Esophagus muscularis mucosa (tissue), 4 donors: ENCODE measurements at regions not wholly inside any gene's neighbourhood (a gene's known extent, or its start where the extent isn't known, plus 50 kb on each side); places are given as distances from the start of the nearest gene placed in this dataset.

Experiments
- DNase-seq: peaks from one replicate; pipeline ENCODE4 v3.0.0-alpha.2; 2017; ENCODE audit errors: extremely low spot score
- H3K27ac ChIP-seq, 4 donors: fragments of 200-600 bp; sonication (generic); replicated peaks in 1 of 4; 1 replicate in 3 of 4; 2 replicates in 1 of 4; pipeline ENCODE4 v1.5.1; 2016 to 2019; ENCODE audit warnings: mild to moderate bottlenecking in 1 of 4
- H3K27me3 ChIP-seq, 4 donors: fragments of 200-600 bp; sonication (generic); one replicate each; pipeline versions ENCODE4 v1.5.1 to v1.6.0; 2016 to 2019
- H3K36me3 ChIP-seq, 4 donors: fragments of 200-600 bp; sonication (generic); one replicate each; pipeline ENCODE4 v1.5.1; 2016 to 2019
- H3K4me1 ChIP-seq, 4 donors: fragments of 200-600 bp; sonication (generic); one replicate each; pipeline ENCODE4 v1.5.1; 2016 to 2019
- H3K4me3 ChIP-seq, 4 donors: fragments of 200-600 bp; sonication (generic); 1 replicate in 2 of 4; 2 replicates in 2 of 4; pipeline ENCODE4 v1.5.1; 2016 to 2019; ENCODE audit warnings: mild to moderate bottlenecking in 4 of 4, moderate library complexity in 1 of 4
- H3K9me3 ChIP-seq, 4 donors: fragments of 200-600 bp; sonication (generic); 1 replicate in 3 of 4; 2 replicates in 1 of 4; pipeline ENCODE4 v1.5.1; 2016 to 2019
- EP300 ChIP-seq: sonication (generic); formaldehyde crosslinking; IDR thresholded peaks from one replicate; pipeline ENCODE4 v1.6.1; 2017; ENCODE audit warnings: antibody characterized with exemption
- POLR2A ChIP-seq: fragments of 450-650 bp; IDR thresholded peaks from one replicate; pipeline ENCODE4 v1.6.1; 2017; ENCODE audit warnings: antibody characterized with exemption, moderate library complexity, mild to moderate bottlenecking, low read depth
- POLR2AphosphoS5 ChIP-seq, 2 donors: sonication (generic); formaldehyde crosslinking; IDR thresholded peaks; one replicate each; pipeline ENCODE4 v1.6.1; 2017; ENCODE audit warnings: antibody characterized with exemption in 2 of 2
- WGBS: methylation state at CpG from one replicate; pipeline ENCODE4 v1.1.5; 2018; 5-methylcytosine and 5-hydroxymethylcytosine counted together
- intact Hi-C: fragments of 100-400 bp; cut with DNase I; formaldehyde crosslinking; loops from one replicate; pipeline ENCODE4 v1.15.1; 2023
- TF ChIP-seq, protein P1 (sequence below), 3 experiments: fragments of 200-600 bp in 2 of 3; fragments of 450-650 bp in 1 of 3; sonication (generic) in 2 of 3; IDR thresholded peaks; one replicate each; pipeline ENCODE4 v1.5.1; 2017 to 2019; ENCODE audit warnings: antibody characterized with exemption in 3 of 3, mild to moderate bottlenecking in 2 of 3, moderate library complexity in 1 of 3

- 78% methylated on average over 14 of the region's 14 CpGs for WGBS
- Histone ChIP-seq H3K27me3 (peaks cover 0 to 6% (median 0%) of the 10 kb centered on the region in 4 donors), H3K4me3 (no peak overlapping the region), H3K4me1 (no peaks in the 10 kb centered on the region), H3K9me3 (no peaks in the 10 kb centered on the region), H3K27ac (no peak overlapping the region), H3K36me3 (no peaks in the 10 kb centered on the region)
- DNase-seq = peak; percentile 75
- no peak for TF ChIP-seq EP300
- no peak for TF ChIP-seq POLR2AphosphoS5 (IDR thresholded peaks at IDR 0.05)
- TF ChIP-seq, protein P1, sequence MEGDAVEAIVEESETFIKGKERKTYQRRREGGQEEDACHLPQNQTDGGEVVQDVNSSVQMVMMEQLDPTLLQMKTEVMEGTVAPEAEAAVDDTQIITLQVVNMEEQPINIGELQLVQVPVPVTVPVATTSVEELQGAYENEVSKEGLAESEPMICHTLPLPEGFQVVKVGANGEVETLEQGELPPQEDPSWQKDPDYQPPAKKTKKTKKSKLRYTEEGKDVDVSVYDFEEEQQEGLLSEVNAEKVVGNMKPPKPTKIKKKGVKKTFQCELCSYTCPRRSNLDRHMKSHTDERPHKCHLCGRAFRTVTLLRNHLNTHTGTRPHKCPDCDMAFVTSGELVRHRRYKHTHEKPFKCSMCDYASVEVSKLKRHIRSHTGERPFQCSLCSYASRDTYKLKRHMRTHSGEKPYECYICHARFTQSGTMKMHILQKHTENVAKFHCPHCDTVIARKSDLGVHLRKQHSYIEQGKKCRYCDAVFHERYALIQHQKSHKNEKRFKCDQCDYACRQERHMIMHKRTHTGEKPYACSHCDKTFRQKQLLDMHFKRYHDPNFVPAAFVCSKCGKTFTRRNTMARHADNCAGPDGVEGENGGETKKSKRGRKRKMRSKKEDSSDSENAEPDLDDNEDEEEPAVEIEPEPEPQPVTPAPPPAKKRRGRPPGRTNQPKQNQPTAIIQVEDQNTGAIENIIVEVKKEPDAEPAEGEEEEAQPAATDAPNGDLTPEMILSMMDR (IDR thresholded peaks at IDR 0.05) = no peak
- TF ChIP-seq POLR2A = no peak
- intact Hi-C loops = no loop called here
These were observed 134.9 kb downstream of the RCN1 start for GRCh38 chr11:32225571-32226285.

GRCh38 chr11:32226480-32226879 is 135.6 kb downstream of the RCN1 start:
- TF ChIP-seq POLR2A = no peak
- TF ChIP-seq, protein P1 (IDR thresholded peaks at IDR 0.05) = no peak
- TF ChIP-seq POLR2AphosphoS5 (IDR thresholded peaks at IDR 0.05) = no peak
- no peak for TF ChIP-seq EP300
- intact Hi-C loops = no loop called here
- peak; percentile 70 for DNase-seq
- H3K27me3 ChIP-seq = peaks cover 0 to 4% (median 0%) of the 10 kb centered on the region in 4 donors
- H3K4me1 ChIP-seq = no peaks in the 10 kb centered on the region
- no peak overlapping the region for H3K27ac ChIP-seq
- no peaks in the 10 kb centered on the region for H3K36me3 ChIP-seq
- H3K9me3 ChIP-seq = no peaks in the 10 kb centered on the region
- no peak overlapping the region for H3K4me3 ChIP-seq
- WGBS = 88% methylated on average over 5 of the region's 5 CpGs

DNA sequence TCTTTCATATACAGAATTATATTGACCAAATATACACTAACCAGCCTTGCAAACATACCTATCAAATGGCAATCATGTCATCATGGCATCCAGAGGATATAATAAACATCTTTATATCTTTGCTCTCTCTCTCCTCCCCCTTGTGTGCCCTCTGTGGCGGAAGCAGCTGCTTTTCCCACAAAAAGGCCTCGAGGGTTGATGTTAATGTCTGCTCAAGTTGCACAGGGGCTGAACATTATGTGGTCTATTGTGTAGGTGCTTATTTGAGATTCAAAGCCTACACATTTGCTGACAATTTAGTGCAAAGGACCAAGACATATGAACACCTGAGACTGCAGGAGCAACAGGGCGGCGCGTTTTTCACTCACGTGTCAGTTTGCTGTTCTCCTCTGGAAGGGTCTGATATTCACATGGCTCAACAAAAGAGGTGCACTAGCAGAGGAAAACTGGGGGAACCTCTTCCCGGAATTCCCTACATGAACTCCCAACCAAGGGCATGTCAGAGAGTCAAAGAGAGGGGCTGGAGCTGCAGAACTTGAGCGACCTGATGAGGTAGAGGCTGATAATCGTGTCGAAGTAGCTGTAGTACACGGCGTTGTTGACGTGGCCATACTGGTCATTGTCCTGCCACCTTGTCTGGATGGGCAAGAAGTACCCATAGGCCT is 138.8 kb downstream of the RCN1 start:
- Histone ChIP-seq H3K4me1 (no peaks in the 10 kb centered on the region), H3K9me3 (no peaks in the 10 kb centered on the region), H3K27ac (no peak overlapping the region), H3K36me3 (no peaks in the 10 kb centered on the region), H3K4me3 (no peak overlapping the region), H3K27me3 (no peaks in the 10 kb centered on the region)
- DNase-seq = peak; percentile 83
- 92% methylated on average over 13 of the region's 13 CpGs for WGBS
- intact Hi-C loops = no loop called here
- TF ChIP-seq, protein P1 (IDR thresholded peaks at IDR 0.05) = no peak
- TF ChIP-seq EP300 = no peak
- no peak for TF ChIP-seq POLR2AphosphoS5 (IDR thresholded peaks at IDR 0.05)
- TF ChIP-seq POLR2A = no peak

- TF ChIP-seq, protein P1 (IDR thresholded peaks at IDR 0.05) = peak in 1 of 3 experiments; percentile 12
- no peak for TF ChIP-seq POLR2A
- Histone ChIP-seq H3K9me3 (no peaks in the 10 kb centered on the region), H3K4me3 (no peak overlapping the region), H3K27me3 (no peaks in the 10 kb centered on the region), H3K36me3 (no peaks in the 10 kb centered on the region), H3K27ac (no peak overlapping the region), H3K4me1 (no peaks in the 10 kb centered on the region)
- WGBS = 50% methylated on average over 3 of the region's 3 CpGs
- peak; percentile 60 for DNase-seq
- intact Hi-C loops = no loop called here
These were observed 141.1 kb downstream of the RCN1 start for GRCh38 chr11:32231909-32232493.
